GM21423 (cell line): ENCODE measurements at regions not wholly inside any gene's neighbourhood (a gene's known extent, or its start where the extent isn't known, plus 50 kb on each side); places are given as distances from the start of the nearest gene placed in this dataset.
"Not testable (repeated sequence)": the region's sequence is repeated elsewhere in the genome, so short reads cannot be mapped to it uniquely, and the experiment has no call there.

Experiments
- ATAC-seq: cut with Tn5 transposase; IDR thresholded peaks from one replicate; pipeline ENCODE4 v1.9.1; 2021; ENCODE audit warnings: mild to moderate bottlenecking, moderate library complexity; ENCODE audit not compliant: unreplicated experiment

DNA sequence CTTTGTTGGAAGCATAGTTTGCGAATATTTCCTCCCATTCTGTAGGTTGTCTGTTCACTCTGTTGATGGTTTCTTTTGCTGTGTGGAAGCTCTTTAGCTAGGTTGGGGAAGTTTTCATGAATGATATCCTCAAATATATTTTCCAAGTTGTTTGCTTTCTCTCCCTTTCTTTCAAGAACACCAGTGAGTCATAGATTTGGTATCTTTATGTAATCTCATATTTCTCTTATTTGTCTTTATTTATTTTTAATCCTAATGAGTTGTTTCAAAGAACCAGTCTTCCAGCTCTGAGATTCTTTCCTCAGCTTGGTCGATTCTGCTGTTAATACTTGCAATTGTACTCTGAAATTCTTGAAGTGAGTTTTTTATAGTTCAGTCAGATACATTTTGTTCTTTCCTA, 628.0 kb upstream of the ID4 start:
- no peak for ATAC-seq

DNA sequence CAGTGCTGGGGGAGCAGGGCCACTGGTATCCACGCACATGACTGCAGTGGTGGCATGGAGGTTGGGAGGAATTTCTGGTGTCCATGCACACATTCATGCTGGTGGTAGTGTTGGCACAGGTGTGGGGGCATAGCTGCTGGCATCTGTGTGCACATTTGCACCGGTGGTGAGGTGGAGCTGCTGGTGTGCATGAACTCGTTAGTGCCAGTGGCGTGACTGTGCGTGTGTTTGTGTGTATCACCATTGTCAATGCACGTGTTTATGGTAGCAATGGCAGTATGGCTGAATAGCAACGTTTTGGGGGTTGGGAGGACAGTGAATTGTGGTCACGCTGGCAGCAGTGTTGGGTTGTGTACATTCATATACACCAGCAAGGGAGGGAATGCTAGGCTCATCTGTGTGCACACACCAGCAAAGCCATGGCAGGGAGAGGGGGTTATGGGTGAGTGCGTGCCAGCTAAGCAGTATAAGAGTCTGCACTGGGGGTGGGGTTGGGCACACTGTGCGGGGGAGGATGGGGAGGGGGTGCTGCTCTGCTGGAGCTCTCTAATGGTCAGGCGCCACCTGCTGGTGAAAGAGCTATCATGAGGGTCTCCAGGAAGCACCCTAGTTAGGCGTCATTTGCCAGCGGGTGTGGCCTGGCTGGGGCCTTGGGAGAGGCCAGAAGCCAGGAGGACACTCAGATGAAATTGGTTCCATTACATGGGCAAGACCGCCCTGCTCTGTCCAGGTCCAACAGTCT, 626.1 kb upstream of the ID4 start:
- no peak for ATAC-seq

DNA sequence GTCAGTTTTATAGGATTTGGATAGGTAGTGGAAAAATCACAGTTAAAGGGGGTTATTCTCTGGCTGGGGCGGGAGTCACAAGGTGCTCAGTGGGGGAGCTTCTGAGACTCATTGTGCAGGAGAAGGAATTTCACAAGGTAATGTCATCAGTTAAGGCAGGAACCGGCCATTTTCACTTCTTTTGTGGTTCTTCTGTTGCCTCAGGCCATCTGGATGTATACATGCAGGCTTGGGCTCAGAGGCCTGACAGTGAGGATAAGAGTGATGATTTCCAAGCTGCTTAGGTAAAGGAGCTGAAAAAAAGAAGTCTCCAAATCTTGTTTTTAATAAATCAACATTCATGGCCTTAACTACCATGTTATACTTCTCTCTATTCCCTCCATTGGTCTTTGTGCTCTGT, 622.9 kb upstream of the ID4 start:
- no peak for ATAC-seq

DNA sequence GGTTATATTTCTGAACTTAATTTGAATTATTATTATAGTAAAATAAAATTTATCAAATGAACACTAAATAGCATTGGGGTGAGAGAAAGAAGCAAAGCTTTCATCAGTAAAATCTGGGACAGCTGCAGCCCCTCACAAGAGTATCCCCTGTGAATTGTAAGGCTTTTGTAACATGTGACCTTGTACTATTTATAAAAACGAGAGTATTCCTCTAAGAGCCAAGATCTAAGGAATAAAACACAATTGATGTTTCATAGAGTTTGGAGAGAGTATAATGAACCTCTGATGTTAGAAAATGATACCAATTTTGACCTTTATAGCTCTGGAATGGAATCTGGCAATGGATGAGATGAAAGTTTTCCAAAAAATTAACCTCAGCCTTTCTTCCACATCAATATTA, 617.2 kb upstream of the ID4 start:
- ATAC-seq = no peak

DNA sequence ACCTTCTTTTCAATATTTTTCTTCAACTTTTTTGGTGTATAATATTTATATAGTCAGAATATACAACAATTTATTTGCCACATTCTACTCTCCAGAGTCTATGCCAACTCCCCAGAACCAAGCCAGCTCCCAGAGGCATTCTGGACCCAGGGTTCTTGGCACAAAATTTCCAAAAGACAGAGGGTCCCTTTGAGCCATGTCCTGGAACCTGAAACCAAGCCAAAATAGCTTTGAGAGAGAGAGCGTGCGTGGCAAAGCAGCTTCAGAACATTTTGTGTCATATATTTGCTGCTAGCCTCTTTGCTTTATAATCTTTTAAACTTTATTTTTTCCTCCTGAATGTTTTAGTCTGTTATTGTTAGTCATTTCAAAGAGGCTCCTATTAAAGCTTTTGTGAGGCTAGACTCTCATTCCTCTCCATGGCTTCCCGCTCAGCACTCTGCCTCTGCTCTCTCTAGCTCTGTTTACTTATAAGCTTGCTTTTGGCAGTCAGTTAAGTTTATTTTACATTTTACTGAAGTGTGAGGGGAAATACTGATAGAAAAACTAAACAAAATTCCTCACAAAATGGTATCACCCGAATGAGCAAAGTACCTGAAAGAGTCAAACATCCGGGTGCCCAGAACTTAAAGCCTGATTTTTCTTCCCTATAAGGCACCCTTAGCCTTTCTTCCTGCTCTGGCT, 605.1 kb upstream of the ID4 start:
- no peak for ATAC-seq

DNA sequence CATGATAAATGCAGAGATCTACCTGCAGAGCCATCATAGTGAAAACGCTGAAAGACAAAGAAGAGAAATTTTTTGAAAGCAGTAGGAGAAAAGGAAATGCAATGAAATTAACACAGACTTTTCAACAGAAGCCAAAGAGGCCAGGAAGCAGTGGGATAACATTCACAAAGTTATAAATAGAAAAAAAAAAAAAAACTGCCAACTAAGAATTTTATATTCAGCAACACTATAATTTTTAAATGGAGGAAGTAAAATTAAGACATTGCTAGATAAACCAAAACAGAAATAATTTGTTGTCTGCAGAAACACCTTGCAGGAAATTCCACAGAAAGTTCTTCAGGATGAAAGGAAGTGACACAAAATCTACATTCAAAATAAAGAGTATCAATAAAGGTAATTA, 591.5 kb upstream of the ID4 start:
- no peak for ATAC-seq

DNA sequence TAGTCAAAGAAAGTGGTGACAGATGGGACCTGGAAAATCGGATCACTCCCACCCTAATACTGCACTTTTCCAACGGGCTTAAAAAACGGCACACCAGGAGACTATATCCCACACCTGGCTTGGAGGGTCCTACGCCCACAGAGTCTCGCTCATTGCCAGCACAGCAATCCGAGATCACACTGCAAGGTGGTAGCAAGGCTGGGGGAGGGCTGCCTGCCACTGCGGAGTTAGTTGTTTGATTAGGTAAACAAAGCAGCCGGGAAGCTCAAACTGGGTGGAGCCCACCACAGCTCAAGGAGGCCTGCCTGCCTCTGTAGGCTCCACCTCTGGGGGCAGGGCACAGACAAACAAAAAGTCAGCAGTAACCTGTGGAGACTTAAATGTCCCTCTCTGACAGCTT, 590.0 kb upstream of the ID4 start:
- not testable (repeated sequence) for ATAC-seq

DNA sequence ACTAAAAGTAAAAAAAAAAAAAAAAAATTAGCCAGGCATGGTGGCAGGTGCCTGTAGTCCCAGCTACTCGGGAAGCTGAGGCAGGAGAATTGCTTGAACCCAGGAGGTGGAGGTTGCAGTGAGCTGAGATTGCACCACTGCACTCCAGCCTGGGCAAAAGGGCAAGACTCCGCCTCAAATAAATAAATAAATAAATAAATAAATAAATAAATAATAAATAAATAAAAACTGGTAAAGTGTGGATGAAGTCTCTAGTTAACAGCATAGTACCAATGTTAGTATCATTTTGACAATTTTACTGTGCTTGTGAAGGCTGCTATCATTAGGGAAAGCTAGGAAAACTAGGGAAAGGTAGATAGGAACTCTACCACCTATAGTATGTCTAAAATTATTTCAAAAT, 581.0 kb upstream of the ID4 start:
- not testable (repeated sequence) for ATAC-seq

DNA sequence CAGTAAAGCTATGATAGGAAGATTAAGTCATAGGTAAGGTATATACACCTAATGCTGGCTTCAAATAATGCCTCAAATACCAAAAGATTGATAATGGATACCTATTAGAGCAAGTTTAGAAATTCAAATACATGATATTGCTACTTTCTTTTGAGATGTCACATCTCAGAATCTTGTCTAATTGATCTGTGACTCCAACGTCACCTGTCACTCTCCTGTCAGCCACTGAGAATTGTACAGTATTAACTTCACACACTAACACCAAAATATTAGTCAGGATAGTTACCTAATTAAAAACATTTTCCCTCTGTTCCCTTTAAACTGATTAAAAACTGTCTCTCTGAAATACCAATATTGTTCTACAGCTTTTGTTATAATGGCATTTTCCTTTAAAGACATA, 575.5 kb upstream of the ID4 start:
- ATAC-seq = no peak

DNA sequence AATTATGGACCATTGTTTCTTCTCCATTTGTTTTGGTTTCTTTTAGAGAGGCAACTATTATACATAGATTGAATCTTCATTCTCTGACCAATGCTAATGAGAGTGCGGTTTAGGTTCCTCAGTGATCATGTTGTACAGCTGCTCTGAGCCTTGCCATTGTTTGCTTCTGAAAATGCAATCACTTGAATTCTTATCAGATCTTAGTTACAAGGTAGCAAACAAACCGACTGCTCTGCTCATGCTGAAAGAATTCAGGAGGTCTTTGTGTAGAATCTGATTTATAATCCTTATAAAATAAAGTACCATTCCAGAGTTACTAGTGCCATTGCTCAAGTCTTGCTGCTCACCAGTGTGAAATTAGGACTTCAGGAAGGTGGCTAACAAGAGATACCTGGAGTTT, 569.1 kb upstream of the ID4 start:
- ATAC-seq = no peak

DNA sequence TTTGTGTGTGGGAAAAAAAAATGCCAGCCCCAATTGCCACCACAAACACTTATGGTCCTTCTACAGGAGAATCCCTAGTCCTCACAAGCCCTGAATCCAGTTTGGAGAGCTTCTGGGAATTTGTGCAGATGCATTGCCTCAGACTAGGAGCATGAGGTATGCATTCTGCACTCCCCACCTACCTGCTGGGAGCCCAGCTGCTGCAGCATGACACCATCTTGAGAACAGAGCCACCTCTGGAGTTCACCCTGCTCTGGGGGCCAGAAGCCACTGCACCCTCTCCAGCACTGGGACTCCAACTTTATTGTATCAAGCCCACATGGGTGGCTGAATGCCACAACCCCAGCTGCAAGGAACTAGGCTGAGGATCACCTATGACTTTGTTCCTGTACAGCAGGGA, 568.5 kb upstream of the ID4 start:
- ATAC-seq = no peak

DNA sequence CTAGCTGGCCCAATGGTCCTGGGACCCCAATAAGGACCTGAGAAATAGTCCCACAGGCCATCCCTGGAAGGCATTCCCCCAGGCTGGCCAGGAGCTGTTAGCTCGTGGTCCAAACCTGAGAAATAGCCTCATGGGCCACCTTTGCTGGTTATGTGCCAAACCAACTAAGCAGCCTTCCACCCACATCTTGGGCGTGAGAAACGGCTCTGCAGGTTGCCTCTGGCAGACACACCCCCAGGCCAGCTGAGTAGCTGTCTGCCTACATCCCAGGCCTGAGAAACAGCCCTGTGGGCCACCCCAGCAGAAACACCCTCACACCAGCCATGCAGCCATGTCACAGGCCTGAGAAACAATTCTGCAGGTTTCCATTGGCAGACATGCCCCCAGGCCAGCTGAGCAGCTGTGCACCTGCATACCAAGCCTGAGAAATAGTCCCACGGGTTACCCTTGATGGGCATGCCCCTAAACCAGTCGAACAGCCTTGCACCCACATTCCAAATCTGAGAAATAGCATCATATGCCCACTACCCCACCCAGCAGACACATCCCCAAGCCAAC, 567.8 kb upstream of the ID4 start:
- no peak for ATAC-seq

DNA sequence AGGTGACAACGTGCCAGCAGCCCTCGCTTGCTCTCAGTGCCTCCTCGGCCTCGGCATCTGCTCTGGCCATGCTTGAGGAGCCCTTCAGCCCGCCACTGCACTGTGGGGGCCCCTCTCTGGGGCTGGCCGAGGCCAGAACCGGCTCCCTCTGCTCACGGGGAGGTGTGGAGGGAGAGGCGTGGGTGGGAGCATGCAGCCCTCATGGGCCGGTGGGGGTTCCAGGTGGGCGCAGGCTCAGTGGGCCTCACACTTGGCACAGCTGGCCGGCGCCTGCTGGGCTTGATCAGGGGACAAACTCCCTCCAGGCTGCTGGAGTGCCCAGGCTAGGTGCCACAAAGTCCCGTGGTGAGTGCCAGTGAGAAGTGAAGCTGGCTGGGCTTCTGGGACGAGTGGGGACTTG, 566.6 kb upstream of the ID4 start:
- ATAC-seq = no peak

DNA sequence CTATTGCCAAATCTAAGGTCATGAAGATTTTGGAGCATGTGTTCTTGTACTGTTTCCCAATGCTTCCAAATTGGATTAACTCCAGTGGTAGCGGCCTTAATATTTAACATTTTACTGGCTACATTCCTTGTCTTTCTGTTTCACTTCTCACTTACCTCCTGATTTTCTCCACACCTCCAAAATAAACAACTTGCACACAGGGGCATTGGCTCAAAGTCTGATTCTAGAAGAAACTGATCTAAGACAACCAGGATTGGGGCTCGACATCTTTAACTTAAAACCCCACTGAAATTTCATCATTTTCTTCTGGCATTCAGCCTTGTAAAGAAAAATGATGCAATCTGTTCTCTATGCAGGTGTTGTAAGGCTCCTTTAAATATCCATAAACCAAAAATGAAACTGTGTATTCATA, 557.9 kb upstream of the ID4 start:
- no peak for ATAC-seq

DNA sequence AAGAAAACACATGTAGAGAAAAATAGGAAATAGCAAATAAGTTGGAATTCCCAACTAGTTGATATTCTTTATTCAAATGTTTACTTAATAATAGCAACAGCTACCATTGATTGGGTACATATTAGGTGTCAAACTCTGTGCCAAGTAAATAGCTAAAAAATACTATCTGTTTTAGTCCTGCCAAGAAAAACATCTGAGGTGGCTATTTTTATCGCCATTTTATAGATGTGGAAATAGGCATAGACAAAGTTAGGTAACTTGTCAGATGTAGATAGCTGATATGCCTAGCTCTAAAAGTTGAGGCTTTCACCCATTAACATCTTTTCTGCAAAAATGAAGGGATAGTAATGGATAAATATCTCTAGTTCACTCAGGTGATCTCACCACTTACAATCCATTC, 549.2 kb upstream of the ID4 start:
- no peak for ATAC-seq

DNA sequence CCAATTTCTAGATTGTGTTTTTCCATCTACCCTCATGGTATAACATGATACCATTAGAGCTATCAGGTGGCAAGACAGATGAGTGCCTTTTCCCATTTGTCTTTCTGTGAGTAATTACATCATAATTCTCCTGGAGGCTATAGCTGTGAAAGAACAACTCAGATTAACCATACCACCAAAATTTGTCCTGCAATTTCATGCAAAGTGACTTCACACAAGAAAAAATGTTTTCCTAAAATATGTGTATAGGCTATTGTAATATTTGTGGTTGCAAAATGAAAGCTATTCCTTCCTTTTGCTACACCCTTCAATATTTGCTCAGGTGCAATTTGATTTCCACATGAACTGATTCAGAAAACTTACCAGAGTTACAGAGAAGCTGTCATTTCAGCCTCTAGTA, 547.7 kb upstream of the ID4 start:
- ATAC-seq = no peak

DNA sequence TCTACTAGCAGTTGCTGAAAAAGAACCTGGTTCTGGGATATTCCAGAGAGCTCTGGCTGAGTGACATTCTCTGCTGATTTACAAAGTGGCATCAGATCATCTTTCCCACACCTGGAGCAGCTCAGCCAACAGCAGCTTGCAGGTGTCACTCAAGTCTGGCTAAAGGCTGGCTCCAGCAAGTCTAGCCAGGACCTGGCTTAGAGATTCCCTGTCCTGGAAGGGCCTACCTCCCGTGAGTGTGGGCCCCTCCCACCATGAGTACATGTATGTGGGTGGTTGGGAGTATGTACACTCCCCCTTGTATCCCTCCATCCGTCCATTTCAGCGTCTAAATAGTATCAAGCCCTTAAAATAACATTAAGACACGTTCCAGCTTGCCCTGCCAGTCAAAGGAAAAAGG, 539.3 kb upstream of the ID4 start:
- ATAC-seq = no peak

DNA sequence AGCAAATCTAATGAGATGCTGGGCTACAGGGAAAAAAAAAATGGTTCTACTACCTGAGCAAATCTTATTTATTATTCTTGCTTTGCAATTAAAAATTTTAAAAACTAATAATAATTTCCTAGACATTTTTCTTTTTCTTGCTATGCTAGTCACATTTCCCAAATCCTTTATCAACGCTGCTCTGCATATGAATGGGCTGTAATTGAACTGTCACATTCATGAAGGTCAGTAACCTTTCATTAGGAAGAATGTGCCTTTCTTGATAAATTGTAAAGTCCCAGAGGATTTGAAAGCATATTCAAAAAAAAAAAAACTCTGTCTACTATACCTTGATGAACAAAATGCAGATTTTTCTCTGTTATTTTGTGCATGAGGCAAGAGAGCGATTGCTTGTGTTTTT, 538.7 kb upstream of the ID4 start:
- ATAC-seq = no peak

DNA sequence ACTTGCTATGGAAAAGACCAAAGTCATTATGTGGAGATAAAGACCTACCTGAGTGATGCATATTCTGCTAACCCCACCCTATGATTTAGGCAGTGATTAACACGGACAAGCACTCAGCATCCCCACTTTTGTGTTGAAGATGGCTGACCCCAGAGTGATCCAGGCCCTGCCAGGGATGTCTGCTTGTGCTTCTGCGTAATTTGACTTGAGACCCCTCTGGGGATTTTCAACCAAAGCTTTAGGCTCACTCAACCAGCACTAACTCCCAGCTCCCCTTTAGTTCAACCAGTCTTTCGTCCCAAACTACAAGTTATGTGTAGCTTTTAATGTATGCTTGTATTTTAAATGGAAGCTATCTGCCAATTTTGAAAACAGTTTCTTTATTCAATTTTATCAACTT, 538.0 kb upstream of the ID4 start:
- no peak for ATAC-seq

DNA sequence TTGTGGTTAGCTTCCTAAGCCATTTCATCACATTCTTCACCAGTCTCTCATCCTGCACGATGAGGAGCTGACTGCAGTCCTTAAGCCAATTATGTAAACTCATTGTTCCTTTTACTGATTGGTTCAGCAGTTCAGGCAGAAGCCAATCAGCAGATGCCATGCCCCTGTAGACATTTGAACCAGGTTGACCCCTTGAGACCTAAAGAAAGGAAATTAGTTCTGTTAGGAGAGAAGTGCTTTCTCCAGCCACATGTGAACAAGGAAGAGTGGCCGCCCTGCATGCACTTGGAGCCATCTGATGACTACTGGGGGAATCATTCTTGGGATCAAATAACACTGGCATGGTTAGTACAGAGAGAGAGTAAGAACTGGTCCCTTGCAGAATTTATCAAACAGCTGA, 535.2 kb upstream of the ID4 start:
- ATAC-seq = no peak

DNA sequence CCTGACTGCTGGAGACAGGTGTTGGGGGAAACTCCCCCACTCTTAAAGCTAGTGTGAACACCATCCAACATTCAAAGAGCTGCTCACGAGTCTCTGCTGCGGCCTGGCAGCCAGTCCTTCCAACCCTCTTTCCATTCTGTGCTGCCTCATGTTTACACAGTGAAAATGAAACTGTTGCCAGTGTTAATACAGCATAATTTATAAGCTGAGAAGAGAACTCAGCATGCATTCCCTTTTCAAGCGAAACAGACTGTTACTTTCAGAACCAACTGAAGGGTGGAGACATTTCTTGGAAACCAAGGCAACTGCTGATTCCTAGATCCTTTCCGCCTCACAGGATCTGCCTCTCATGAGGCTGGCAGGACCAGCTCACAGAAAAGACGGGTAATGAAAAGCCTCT, 533.8 kb upstream of the ID4 start:
- no peak for ATAC-seq

DNA sequence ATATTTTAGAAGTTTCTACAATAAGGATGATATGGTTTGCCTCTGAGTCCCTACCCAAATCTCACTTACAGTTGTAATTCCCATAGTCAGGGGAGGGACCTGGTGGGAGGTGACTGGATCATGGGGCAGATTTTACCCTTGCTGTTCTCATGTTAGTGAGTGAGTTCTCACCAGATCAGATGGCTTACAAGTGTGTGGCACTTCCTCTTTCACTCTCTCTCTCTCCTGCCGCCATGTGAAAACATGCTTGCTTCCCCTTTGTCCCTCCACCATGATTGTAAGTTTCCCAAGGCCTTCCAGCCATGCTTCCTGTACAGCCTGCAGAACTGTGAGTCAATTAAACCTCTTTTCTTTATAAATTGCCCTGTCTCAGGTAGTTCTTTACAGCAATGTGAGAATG, 527.5 kb upstream of the ID4 start:
- no peak for ATAC-seq

DNA sequence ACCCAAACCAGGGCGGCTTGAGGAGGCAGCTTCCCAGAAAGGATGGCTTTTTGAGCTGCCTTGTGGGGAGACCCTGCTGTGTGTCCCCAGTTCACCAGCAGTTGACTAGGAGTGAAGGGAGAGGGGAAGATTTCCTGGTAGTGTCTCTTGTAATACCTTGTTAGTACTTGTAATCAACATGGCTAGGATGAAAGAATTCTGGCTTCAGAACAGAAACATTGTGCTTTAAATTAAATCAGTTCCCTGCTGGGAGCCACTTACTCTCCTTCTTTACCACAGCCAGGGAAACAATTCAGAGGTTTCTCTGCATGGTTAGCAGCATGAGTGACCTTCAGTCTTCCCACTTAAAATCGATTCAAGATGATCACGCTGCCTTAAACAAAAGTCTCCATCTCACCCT, 525.4 kb upstream of the ID4 start:
- no peak for ATAC-seq
